Stimulated activated effector memory CD8-positive, alpha-beta T cell treated with anti-CD3 and anti-CD28 coated beads, Interleukin-12 subunit alpha, Interleukin-12 subunit beta, amount 100 ng/mL, for 72 hours (primary cell): ENCODE measurements at regions not wholly inside any gene's neighbourhood (a gene's known extent, or its start where the extent isn't known, plus 50 kb on each side); places are given as distances from the start of the nearest gene placed in this dataset.
"Not testable (repeated sequence)": the region's sequence is repeated elsewhere in the genome, so short reads cannot be mapped to it uniquely, and the experiment has no call there.

Experiments
- ATAC-seq: fragments of 150-1000 bp; cut with Tn5 transposase; 2 replicates; pipeline ENCODE4 v1.10.0; 2021
- DNase-seq, 2 donors: peaks; one replicate each; pipeline ENCODE4 v3.0.0; 2021 to 2022; ENCODE audit warnings: low spot score in 2 of 2
- H3K27ac Mint-ChIP-seq: one replicate; pipeline ENCODE4 v1.8.0; 2022; ENCODE audit warnings: mild to moderate bottlenecking, mixed read lengths
- H3K36me3 Mint-ChIP-seq: one replicate; pipeline ENCODE4 v1.8.0; 2022; ENCODE audit warnings: mild to moderate bottlenecking, mixed read lengths
- H3K4me1 Mint-ChIP-seq: one replicate; pipeline ENCODE4 v1.8.0; 2022; ENCODE audit warnings: mixed read lengths
- H3K4me3 Mint-ChIP-seq: one replicate; pipeline ENCODE4 v1.8.0; 2022; ENCODE audit warnings: mild to moderate bottlenecking, mixed read lengths
- H3K9me3 Mint-ChIP-seq: one replicate; pipeline ENCODE4 v1.8.0; 2022; ENCODE audit warnings: mixed read lengths

- Mint-ChIP-seq H3K27ac (no peak overlapping the region), H3K36me3 (no peaks in the 10 kb centered on the region), H3K4me1 (no peaks in the 10 kb centered on the region), H3K9me3 (peaks cover 4% of the 10 kb centered on the region), H3K4me3 (no peak overlapping the region)
- ATAC-seq, result no peak
- no peak for DNase-seq
Observed at GRCh38 chr7:133132906-133133305, 51.0 kb upstream of the CHCHD3 start.

GRCh38 chr7:133134810-133135209, 52.9 kb upstream of the CHCHD3 start:
- no peak overlapping the region for H3K4me3 Mint-ChIP-seq
- H3K9me3 Mint-ChIP-seq, result peaks cover 4% of the 10 kb centered on the region
- no peaks in the 10 kb centered on the region for H3K4me1 Mint-ChIP-seq
- H3K36me3 Mint-ChIP-seq, result no peaks in the 10 kb centered on the region
- ATAC-seq (no peak), DNase-seq (no peak)
- H3K27ac Mint-ChIP-seq, result no peak overlapping the region

GRCh38 chr7:133135451-133135850, 53.6 kb upstream of the CHCHD3 start:
- peaks cover under 1% of the 10 kb centered on the region for H3K9me3 Mint-ChIP-seq
- H3K36me3 Mint-ChIP-seq, result no peaks in the 10 kb centered on the region
- ATAC-seq (no peak), DNase-seq (no peak)
- H3K27ac Mint-ChIP-seq, result no peak overlapping the region
- H3K4me3 Mint-ChIP-seq, result no peak overlapping the region
- no peaks in the 10 kb centered on the region for H3K4me1 Mint-ChIP-seq

GRCh38 chr7:133139350-133139749, 57.5 kb upstream of the CHCHD3 start:
- Mint-ChIP-seq H3K36me3 (no peaks in the 10 kb centered on the region), H3K9me3 (no peaks in the 10 kb centered on the region), H3K4me3 (no peak overlapping the region), H3K4me1 (no peaks in the 10 kb centered on the region), H3K27ac (no peak overlapping the region)
- no peak for DNase-seq
- no peak for ATAC-seq

- Mint-ChIP-seq H3K4me1 (no peaks in the 10 kb centered on the region), H3K9me3 (no peaks in the 10 kb centered on the region)
Observed at GRCh38 chr7:133139801-133140200, 57.9 kb upstream of the CHCHD3 start.

GRCh38 chr7:133140994-133141595, 59.2 kb upstream of the CHCHD3 start:
- Mint-ChIP-seq H3K36me3 (no peaks in the 10 kb centered on the region), H3K4me1 (no peaks in the 10 kb centered on the region), H3K27ac (no peak overlapping the region), H3K4me3 (no peak overlapping the region), H3K9me3 (no peaks in the 10 kb centered on the region)
- ATAC-seq, result no peak
- no peak for DNase-seq

More at GRCh38 chr7:133139801-133140200, 57.9 kb upstream of the CHCHD3 start:
- Mint-ChIP-seq H3K36me3 (no peaks in the 10 kb centered on the region), H3K27ac (no peak overlapping the region), H3K4me3 (no peak overlapping the region)
- DNase-seq (no peak), ATAC-seq (no peak)

- no peak for ATAC-seq
- no peaks in the 10 kb centered on the region for H3K9me3 Mint-ChIP-seq
- H3K36me3 Mint-ChIP-seq, result no peaks in the 10 kb centered on the region
- H3K4me1 Mint-ChIP-seq, result no peaks in the 10 kb centered on the region
- no peak overlapping the region for H3K4me3 Mint-ChIP-seq
- no peak for DNase-seq
- no peak overlapping the region for H3K27ac Mint-ChIP-seq
Observed at GRCh38 chr7:133150760-133151159, 68.9 kb upstream of the CHCHD3 start.

- Mint-ChIP-seq H3K27ac (no peak overlapping the region), H3K4me1 (no peaks in the 10 kb centered on the region), H3K4me3 (no peak overlapping the region), H3K9me3 (no peaks in the 10 kb centered on the region), H3K36me3 (no peaks in the 10 kb centered on the region)
- ATAC-seq (no peak), DNase-seq (no peak)
Observed at GRCh38 chr7:133152875-133153274, 71.0 kb upstream of the CHCHD3 start.

- Mint-ChIP-seq H3K9me3 (no peaks in the 10 kb centered on the region), H3K4me3 (no peak overlapping the region), H3K36me3 (no peaks in the 10 kb centered on the region), H3K27ac (no peak overlapping the region), H3K4me1 (no peaks in the 10 kb centered on the region)
- ATAC-seq (no peak), DNase-seq (no peak)
Observed at GRCh38 chr7:133155146-133155545, 73.3 kb upstream of the CHCHD3 start.

- no peaks in the 10 kb centered on the region for H3K36me3 Mint-ChIP-seq
- H3K27ac Mint-ChIP-seq, result no peak overlapping the region
- no peak overlapping the region for H3K4me3 Mint-ChIP-seq
- ATAC-seq (no peak), DNase-seq (no peak)
- no peaks in the 10 kb centered on the region for H3K4me1 Mint-ChIP-seq
- no peaks in the 10 kb centered on the region for H3K9me3 Mint-ChIP-seq
Observed at GRCh38 chr7:133155642-133156041, 73.8 kb upstream of the CHCHD3 start.

- DNase-seq (no peak), ATAC-seq (no peak)
- Mint-ChIP-seq H3K36me3 (no peaks in the 10 kb centered on the region), H3K27ac (no peak overlapping the region), H3K4me1 (no peaks in the 10 kb centered on the region), H3K4me3 (no peak overlapping the region), H3K9me3 (no peaks in the 10 kb centered on the region)
Observed at GRCh38 chr7:133157045-133157444, 75.2 kb upstream of the CHCHD3 start.

- Mint-ChIP-seq H3K27ac (no peak overlapping the region), H3K36me3 (no peaks in the 10 kb centered on the region), H3K4me3 (no peak overlapping the region), H3K9me3 (no peaks in the 10 kb centered on the region), H3K4me1 (no peaks in the 10 kb centered on the region)
- DNase-seq (no peak), ATAC-seq (no peak)
Observed at GRCh38 chr7:133164498-133164897, 82.6 kb upstream of the CHCHD3 start.

- H3K4me1 Mint-ChIP-seq, result no peaks in the 10 kb centered on the region
- no peaks in the 10 kb centered on the region for H3K36me3 Mint-ChIP-seq
- no peak for DNase-seq
- H3K9me3 Mint-ChIP-seq, result no peaks in the 10 kb centered on the region
- no peak overlapping the region for H3K27ac Mint-ChIP-seq
- H3K4me3 Mint-ChIP-seq, result no peak overlapping the region
- ATAC-seq, result no peak
Observed at GRCh38 chr7:133165001-133165400, 83.1 kb upstream of the CHCHD3 start.

GRCh38 chr7:133165529-133165928, 83.6 kb upstream of the CHCHD3 start:
- Mint-ChIP-seq H3K27ac (no peak overlapping the region), H3K4me1 (no peaks in the 10 kb centered on the region), H3K36me3 (no peaks in the 10 kb centered on the region), H3K4me3 (no peak overlapping the region), H3K9me3 (no peaks in the 10 kb centered on the region)
- DNase-seq (no peak), ATAC-seq (no peak)

GRCh38 chr7:133167300-133167699, 85.4 kb upstream of the CHCHD3 start:
- H3K4me1 Mint-ChIP-seq, result no peaks in the 10 kb centered on the region
- no peaks in the 10 kb centered on the region for H3K9me3 Mint-ChIP-seq
- H3K36me3 Mint-ChIP-seq, result no peaks in the 10 kb centered on the region
- no peak for DNase-seq
- H3K27ac Mint-ChIP-seq, result no peak overlapping the region
- ATAC-seq, result no peak
- H3K4me3 Mint-ChIP-seq, result no peak overlapping the region

- not testable (repeated sequence) for H3K4me1 Mint-ChIP-seq, H3K9me3 Mint-ChIP-seq, DNase-seq, H3K36me3 Mint-ChIP-seq, H3K4me3 Mint-ChIP-seq, ATAC-seq, H3K27ac Mint-ChIP-seq
Observed at GRCh38 chr7:133169167-133169822, 83.6 kb upstream of the EXOC4 start.
